ENCODE measurements at regions not wholly inside any gene's neighbourhood (a gene's known extent, or its start where the extent isn't known, plus 50 kb on each side); places are given as distances from the start of the nearest gene placed in this dataset.

DNA sequence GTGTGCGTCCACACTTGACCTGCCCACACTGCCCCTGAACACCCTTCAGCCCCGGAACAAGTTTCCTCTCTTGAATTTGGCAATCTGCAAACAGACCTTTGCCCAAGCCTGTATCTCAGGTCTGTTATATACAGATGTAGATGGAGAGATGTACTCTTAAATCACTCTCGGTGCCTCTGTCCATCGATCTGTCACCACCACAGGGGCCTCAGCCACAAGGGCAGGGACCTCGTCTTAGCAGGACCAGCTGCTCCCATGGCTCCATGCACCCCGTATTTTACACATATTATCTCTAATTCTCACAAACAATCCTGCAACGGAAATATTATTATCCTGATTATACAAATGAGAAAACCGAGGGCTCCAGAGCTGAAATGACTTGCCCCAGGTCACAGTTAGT, 313.4 kb downstream of the BCL11B start:
- in situ Hi-C loops (cut with HindIII; ENCODE audit: low sequenced_read_pairs) = no loop called here

DNA sequence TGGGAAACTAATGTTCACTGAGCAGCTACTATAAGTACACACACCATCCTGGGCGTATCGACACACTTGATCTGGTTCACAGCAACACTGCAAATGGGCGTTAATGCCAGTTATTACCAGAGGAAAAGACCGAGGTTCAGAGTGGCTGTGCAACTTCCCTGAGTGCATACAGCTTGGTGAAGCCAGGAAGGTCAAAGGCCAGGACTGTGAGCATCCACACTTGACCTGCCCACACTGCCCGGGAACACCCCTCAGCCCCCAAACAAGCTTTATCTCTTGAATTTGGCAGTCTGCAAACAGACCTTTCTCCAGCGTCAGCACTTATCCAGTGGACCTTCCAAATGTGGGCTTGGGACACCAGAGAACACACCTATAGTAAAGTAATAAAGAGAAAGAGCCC, 312.6 kb downstream of the BCL11B start:
- in situ Hi-C loops (cut with HindIII; ENCODE audit: low sequenced_read_pairs) = no loop called here

DNA sequence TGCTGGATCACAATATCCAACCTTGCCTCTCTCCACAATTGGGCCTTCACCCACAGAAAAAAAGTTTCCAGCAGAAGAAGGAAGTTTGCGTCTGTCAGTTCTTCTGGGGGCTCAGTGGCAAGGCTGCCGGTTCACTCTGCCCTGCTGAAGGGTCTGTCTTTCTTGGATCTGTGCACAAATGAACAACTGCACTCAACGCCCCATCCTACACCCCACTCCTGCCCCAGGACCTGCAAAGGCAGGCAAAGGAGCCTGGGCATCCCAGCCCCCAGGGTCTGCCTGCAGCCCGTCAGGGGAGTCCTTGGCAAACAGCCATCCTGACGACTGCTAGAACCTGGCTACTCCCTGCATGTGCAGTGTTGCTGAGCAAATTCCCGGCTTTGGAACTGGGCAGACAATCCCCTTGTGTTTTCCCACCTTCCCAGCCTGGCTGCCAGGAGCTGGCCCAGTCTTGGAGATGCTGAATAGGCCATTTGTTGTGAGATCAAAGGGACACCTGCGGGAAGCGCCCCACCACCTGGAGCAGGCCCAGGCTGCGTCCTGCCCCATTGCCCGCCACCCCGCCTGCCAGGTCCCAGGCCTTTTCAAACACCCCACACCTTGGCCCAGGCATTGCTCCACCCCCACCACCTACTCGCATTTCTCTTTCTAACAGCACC, 311.9 kb downstream of the BCL11B start:
- in situ Hi-C loops (cut with HindIII; ENCODE audit: low sequenced_read_pairs) = no loop called here

DNA sequence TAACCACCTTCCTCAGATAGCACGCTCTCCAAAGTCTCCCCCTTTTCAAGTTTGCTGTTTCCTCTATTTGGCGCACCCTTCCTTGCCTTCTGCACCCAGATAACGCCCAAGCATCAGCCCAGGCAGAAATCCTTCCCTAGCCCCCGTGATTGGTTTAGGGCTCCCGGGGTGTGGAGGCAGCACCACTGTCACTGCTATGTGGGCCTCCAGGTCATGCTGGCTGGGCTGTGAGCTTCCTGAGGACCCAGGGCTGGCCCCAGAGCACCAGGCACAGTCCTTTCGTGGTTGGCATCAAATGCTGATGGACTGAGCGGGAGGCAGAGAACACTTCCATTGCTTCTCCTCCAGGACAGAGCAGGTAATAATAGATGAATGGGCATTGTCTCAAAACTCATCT, 311.4 kb downstream of the BCL11B start:
- in situ Hi-C loops (cut with HindIII; ENCODE audit: low sequenced_read_pairs) = no loop called here

DNA sequence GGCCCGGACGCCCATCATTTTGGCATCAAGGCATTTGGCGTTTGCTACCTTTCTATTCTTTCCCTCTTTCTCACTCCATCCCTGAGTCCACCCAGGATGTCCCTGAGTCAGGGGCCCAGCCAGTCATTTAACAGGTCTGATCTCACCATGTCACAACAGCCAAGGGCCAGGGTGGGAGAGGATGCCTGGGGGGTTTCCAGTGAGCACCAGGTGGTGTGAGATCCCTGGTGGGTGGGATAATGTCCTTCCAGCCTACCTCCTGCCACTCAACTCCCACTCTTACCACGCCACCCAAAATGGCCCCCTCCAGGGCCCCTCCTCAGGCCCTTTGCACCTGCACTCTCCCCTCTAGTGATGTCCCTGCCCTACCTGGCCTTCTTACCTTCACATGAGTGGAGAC, 310.8 kb downstream of the BCL11B start:
- in situ Hi-C loops (cut with HindIII; ENCODE audit: low sequenced_read_pairs) = no loop called here

GRCh38 chr14:98962118-98962517, 309.9 kb downstream of the BCL11B start:
- in situ Hi-C loops (cut with HindIII; ENCODE audit: low sequenced_read_pairs) = no loop called here

DNA sequence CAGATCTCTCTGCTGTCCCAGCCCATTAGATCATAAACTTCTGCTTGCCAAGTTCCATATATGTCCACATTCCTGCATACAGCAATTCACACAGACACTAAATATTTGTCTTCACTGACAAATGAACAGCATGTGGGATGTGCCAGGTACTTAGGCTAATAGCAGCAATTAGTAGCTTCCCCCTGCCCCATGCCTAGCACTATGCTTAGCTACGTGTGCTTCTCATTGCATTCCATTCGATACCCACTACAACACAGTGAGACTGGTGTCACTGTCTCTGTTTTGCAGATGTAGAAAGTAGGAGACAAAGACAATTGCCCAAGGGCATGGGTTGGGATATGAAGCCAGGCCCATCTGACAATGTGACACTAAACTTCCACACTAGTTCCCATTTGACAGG, 308.4 kb downstream of the BCL11B start:
- in situ Hi-C loops (cut with HindIII; ENCODE audit: low sequenced_read_pairs) = no loop called here

DNA sequence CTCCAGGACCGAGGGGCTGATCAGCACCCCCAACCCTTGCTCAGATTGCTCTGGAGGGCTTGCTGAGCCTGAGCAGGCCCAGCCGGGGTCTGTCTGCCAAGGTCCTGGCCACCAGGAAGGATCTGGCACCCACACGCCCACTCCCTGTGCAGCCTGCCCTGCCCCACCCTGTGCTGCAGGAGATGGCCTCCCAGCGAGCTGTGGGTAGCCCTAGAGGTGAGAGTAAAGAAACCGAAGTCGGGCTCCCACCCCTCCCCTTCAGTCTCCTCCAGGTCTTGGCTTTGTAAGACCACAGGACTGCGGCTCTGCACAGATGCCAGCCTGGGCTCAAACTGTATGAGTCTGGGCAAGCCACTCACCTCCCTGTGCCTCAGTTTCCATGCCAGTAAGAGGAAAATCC, 307.8 kb downstream of the BCL11B start:
- in situ Hi-C loops (cut with HindIII; ENCODE audit: low sequenced_read_pairs) = no loop called here

DNA sequence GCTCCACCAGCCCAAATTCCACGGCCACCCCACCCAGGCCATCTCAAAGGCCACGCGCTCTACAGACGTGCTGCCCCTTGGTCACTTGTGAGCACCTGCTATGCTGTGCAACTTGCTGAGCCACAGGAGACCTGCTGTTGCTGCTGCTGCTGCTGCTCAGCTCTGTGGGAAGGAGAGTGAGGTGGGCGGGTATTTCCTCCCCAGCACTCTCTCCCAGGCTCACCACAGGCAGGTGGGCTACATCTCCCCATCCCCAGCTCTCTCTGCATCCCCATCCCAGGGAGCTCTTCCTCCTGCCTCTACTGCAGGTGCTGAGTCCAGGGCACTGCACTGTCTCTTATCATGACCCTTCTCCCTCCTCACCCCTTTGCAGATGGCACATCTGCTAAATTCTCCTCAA, 306.9 kb downstream of the BCL11B start:
- in situ Hi-C loops (cut with HindIII; ENCODE audit: low sequenced_read_pairs) = loop anchor here (5.0 kb wide), 1 partner anchor 43 kb away; no protein-coding TSS in a partner anchor

DNA sequence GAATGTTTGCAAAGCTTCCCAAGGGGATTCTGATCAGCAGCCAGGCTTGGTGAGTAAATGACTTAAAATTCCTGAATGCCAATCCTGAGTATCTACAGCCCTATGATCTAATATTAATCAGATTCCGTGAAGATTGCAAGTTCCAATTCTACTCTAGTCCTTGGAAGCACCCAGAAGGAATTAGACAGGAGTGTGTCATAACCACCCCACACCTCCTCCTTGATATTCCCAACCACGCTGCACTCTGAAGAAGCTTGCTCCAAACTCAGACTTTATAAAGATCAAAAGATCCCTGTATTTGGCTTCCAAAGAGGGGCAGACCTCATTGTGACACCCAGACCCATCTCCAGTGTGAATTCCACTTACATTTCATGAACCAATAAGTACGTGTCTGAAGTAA, 306.0 kb downstream of the BCL11B start:
- in situ Hi-C loops (cut with HindIII; ENCODE audit: low sequenced_read_pairs) = loop anchor here (5.0 kb wide), 1 partner anchor 44 kb away; no protein-coding TSS in a partner anchor

GRCh38 chr14:98966475-98967162, 305.4 kb downstream of the BCL11B start:
- in situ Hi-C loops (cut with HindIII; ENCODE audit: low sequenced_read_pairs) = loop anchor here (5.0 kb wide), 1 partner anchor 44 kb away; no protein-coding TSS in a partner anchor

DNA sequence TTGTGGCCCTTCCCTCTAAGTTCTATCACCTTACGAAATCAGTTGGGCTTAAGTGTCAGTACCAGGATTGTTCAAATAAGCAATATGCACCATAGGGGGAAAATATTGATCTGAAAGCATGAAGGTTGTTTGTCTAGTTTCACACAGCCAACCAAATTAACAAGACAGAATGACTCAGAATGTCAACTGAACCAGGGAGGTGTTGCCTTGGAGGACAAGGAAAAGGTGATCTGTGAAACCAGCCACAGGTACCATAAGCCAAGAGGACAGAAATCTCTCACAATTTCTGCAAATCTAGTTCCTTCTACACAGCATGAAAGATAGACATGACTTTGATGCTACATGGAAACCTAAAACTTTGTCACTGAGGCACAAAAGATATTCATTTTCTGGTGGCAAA, 297.9 kb downstream of the BCL11B start:
- in situ Hi-C loops (cut with HindIII; ENCODE audit: low sequenced_read_pairs) = no loop called here

- in situ Hi-C loops (cut with HindIII; ENCODE audit: low sequenced_read_pairs) = no loop called here
These were observed 295.7 kb downstream of the BCL11B start for GRCh38 chr14:98976271-98976670.

DNA sequence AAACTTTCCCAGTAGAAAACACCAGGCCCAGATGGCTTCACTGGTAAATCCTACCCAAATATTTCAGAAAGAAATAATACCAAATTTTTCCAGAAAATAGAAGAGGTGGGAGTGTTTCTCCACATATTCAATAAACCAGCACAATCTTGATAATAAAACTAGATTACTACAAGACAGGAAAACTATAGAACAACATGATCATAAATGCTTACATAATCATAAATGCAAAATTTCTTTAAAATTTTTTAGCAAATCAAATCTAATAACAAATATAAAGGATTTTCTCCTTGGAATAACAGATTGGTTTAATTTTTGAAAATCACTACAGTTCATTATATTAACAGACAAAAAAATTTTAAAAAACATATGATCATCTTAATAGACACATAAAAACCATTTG, 294.5 kb downstream of the BCL11B start:
- in situ Hi-C loops (cut with HindIII; ENCODE audit: low sequenced_read_pairs) = no loop called here

DNA sequence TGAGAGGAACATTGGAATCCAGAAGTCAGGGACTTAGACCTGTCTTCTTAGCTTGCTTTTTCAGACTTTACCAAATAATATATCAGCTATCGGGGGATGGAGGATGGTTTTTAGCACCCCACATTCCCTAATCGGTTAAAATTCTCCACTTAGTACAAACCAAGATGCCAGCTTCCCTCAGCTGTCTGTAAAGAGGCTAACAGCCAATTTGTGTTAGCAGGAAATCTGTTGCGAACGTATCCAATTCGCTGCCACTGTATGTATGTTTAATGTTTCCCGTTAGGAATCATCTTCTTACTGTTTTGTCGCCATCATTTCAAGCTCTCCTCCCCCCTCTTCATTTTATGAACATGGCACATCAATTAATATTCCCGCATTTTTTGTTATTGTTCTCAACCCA, 289.0 kb downstream of the BCL11B start:
- in situ Hi-C loops (cut with HindIII; ENCODE audit: low sequenced_read_pairs) = no loop called here

GRCh38 chr14:98984027-98984718, 287.8 kb downstream of the BCL11B start:
- in situ Hi-C loops (cut with HindIII; ENCODE audit: low sequenced_read_pairs) = no loop called here

- in situ Hi-C loops (cut with HindIII; ENCODE audit: low sequenced_read_pairs) = no loop called here
These were observed 287.3 kb downstream of the BCL11B start for GRCh38 chr14:98984719-98985041.

- in situ Hi-C loops (cut with HindIII; ENCODE audit: low sequenced_read_pairs) = no loop called here
These were observed 278.2 kb downstream of the BCL11B start for GRCh38 chr14:98993818-98994217.

DNA sequence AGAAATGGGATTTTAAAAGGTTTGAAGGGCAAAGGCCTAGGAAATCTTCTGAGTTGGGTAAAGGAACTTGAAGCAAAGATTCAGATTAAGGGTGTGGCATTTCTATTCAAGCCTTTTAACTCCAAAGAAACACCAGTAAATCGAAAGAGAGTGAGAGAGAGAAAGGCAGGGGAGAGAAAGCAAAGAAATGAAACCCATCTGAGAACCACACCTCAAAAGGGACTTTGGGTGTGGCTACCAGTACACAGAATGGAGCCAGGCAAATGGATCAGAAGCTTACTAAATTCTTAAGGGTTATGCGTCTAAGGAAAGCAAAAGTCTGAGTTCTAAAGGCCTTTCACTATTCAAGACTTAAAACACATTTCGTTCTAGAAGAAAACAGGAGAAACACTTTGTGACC, 277.4 kb downstream of the BCL11B start:
- in situ Hi-C loops (cut with HindIII; ENCODE audit: low sequenced_read_pairs) = no loop called here

DNA sequence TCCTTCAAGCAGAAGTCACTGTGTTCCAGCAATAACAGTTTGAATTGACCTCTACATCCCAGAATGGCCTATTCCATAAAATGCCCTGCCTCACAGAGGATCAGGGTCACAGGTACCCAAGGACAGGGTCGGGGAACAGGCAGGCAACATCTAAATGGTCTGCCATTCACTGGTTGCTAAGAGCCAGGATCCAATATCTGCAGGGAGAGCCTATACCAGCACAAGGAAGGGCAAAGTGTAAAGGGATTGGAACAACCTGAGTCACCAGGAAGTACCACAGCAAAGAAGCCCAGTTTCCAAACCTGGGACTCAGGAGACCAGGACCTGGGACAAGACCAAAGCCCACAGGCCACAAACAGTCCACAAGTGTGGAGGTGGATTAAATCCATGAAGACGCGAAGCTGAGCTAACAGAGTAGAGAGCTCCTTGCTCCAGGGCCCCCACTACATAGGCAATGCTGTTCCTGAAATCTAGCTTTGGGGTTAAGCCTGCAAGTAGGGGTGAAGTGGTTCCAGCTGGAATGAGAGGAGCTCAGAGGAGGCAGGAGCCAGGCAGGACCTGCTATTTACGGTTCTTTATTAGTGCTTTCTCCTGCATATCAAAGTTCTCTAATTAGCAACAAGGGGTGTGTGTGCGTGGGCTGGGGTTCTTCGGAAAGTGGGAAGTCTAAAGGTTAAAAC, 274.3 kb downstream of the BCL11B start:
- in situ Hi-C loops (cut with HindIII; ENCODE audit: low sequenced_read_pairs) = no loop called here

DNA sequence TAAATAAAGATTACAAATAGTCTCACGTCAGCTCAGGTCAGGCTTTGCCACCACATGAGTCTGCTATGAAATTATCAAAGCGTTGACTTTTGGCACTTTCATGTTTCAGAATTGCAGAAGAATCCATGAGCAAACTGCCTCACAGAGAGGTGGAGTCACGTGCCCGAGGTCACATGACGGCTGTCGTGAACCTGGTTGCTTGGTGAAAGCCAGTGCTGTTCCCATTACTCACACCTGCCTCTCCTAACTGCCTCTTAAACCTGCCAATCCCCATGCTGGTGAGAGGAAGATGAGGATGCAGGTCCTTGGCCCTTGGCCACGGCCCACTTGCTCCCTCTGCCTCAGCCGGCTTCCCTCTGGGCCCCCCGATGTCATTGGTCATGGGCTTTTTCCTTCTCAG, 272.7 kb downstream of the BCL11B start:
- in situ Hi-C loops (cut with HindIII; ENCODE audit: low sequenced_read_pairs) = no loop called here

GRCh38 chr14:98999901-99000300, 272.1 kb downstream of the BCL11B start:
- in situ Hi-C loops (cut with HindIII; ENCODE audit: low sequenced_read_pairs) = no loop called here
